GM12878 (cell line): ENCODE measurements at regions not wholly inside any gene's neighbourhood (a gene's known extent, or its start where the extent isn't known, plus 50 kb on each side); places are given as distances from the start of the nearest gene placed in this dataset.
A peak's percentile ranks its signal among the peaks of the same experiment; 100 is the strongest.

Experiments
- ATAC-seq: fragments of 200-7000 bp; cut with Tn5 transposase; 3 replicates; pipeline ENCODE4 v1.9.1; 2020; ENCODE audit warnings: mild to moderate bottlenecking, moderate library complexity
- BruUV-seq: library from RNA; stranded (reverse); fragments of 400-500 nt; replicated peaks from 2 replicates; lab custom pipeline; 2021; lab: Mats Ljungman, UMichigan
- CTCF ChIA-PET: fragments of 300-600 bp; sonication (Branson Sonifier 250); formaldehyde crosslinking; extraction: SDS; loops from one replicate; lab custom pipeline; 2021; ENCODE audit warnings: inconsistent platforms; lab: Yijun Ruan, JAX
- POLR2A ChIA-PET: fragments of 350-600 bp; formaldehyde crosslinking; extraction: SDS; loops from one replicate; lab custom pipeline; 2021; ENCODE audit warnings: inconsistent platforms; lab: Charles Lee
- RAD21 ChIA-PET: fragments of 300-600 bp; sonication (Branson Sonifier 250); formaldehyde crosslinking; loops from one replicate; lab custom pipeline; 2023; ENCODE audit warnings: antibody characterized with exemption; ENCODE audit not compliant: unreplicated experiment; lab: Charles Lee
- SMC1A ChIA-PET: fragments of 300-600 bp; sonication (Branson Sonifier 250); formaldehyde crosslinking; loops from one replicate; lab custom pipeline; 2023; ENCODE audit not compliant: unreplicated experiment, uncharacterized antibody; lab: Charles Lee
- DNase-seq: peaks from one replicate; pipeline ENCODE4 v3.0.0-alpha.2; 2011; ENCODE audit warnings: low read depth, low spot score
- FAIRE-seq: peaks from 3 replicates; lab custom pipeline; 2011; peaks lifted over from hg19 to GRCh38; lab: Jason Lieb, UNC
- H2AFZ ChIP-seq: 2 replicates; pipeline ENCODE4 v1.6.0; 2011; ENCODE audit warnings: low read depth, low read length, control low read depth; ENCODE audit not compliant: control insufficient read depth
- H3K27ac ChIP-seq: 2 replicates; pipeline ENCODE4 v1.5.1; 2011; ENCODE audit warnings: control low read depth; ENCODE audit not compliant: control insufficient read depth, insufficient read depth
- H3K27me3 ChIP-seq, 2 experiments: replicated peaks in 1 of 2; 2 replicates each; pipeline versions ENCODE4 v1.6.0 to v1.6.1; 2011; ENCODE audit warnings: low read length in 1 of 2; ENCODE audit not compliant: control insufficient read depth in 2 of 2, insufficient read depth in 2 of 2
- H3K36me3 ChIP-seq, 2 experiments: 2 replicates each; pipeline ENCODE4 v1.5.1; 2011; ENCODE audit warnings: low read length in 1 of 2; ENCODE audit not compliant: control insufficient read depth in 2 of 2, insufficient read depth in 2 of 2
- H3K4me1 ChIP-seq: 2 replicates; pipeline ENCODE4 v1.6.1; 2011; ENCODE audit warnings: mild to moderate bottlenecking, low read length, moderate library complexity, mixed read lengths; ENCODE audit not compliant: control insufficient read depth, insufficient read depth
- H3K4me2 ChIP-seq: 2 replicates; pipeline ENCODE4 v1.6.0; 2011; ENCODE audit warnings: control low read depth; ENCODE audit not compliant: control insufficient read depth, insufficient read depth
- H3K4me3 ChIP-seq: fragments of 200-600 bp; sonication (generic); 2 replicates; pipeline ENCODE4 v1.5.1; 2016
- H3K79me2 ChIP-seq: 2 replicates; pipeline ENCODE4 v1.6.0; 2011; ENCODE audit warnings: low read length; ENCODE audit not compliant: control insufficient read depth, insufficient read depth
- H3K9ac ChIP-seq: 2 replicates; pipeline ENCODE4 v1.8.0; 2011; ENCODE audit warnings: low read length, control low read depth, mixed read lengths; ENCODE audit not compliant: control insufficient read depth, insufficient read depth
- H3K9me3 ChIP-seq: replicated peaks from 3 replicates; pipeline ENCODE4 v1.5.1; 2011; ENCODE audit warnings: mild to moderate bottlenecking, low read length; ENCODE audit not compliant: control insufficient read depth, insufficient read depth
- H4K20me1 ChIP-seq: 2 replicates; pipeline ENCODE4 v1.6.0; 2011; ENCODE audit not compliant: control insufficient read depth, insufficient read depth
- ATF2 ChIP-seq: IDR thresholded peaks from 2 replicates; pipeline ENCODE4 v1.6.1; 2012; ENCODE audit warnings: low read length, inconsistent platforms
- ATF7 ChIP-seq: fragments of 450-650 bp; IDR thresholded peaks from 2 replicates; pipeline ENCODE4 v1.6.1; 2016; ENCODE audit warnings: low read depth, mild to moderate bottlenecking
- CEBPZ ChIP-seq: fragments of 150-350 bp; IDR thresholded peaks from 2 replicates; pipeline ENCODE4 v1.6.1; 2016; ENCODE audit warnings: low read depth, low read length
- DPF2 ChIP-seq: fragments of 450-650 bp; IDR thresholded peaks from 2 replicates; pipeline ENCODE4 v1.6.1; 2017; ENCODE audit warnings: mild to moderate bottlenecking
- FOXK2 ChIP-seq: fragments of 450-650 bp; IDR thresholded peaks from 2 replicates; pipeline ENCODE4 v1.6.1; 2017; ENCODE audit warnings: mild to moderate bottlenecking, moderate library complexity
- MEF2A ChIP-seq: IDR thresholded peaks from 2 replicates; pipeline ENCODE4 v1.6.1; 2011; ENCODE audit warnings: low read depth, mild to moderate bottlenecking, low read length, moderate library complexity; ENCODE audit not compliant: insufficient read depth
- MYC ChIP-seq: IDR thresholded peaks from 2 replicates; pipeline ENCODE4 v1.6.1; 2011; ENCODE audit warnings: mild to moderate bottlenecking, low read length, moderate library complexity, inconsistent platforms; ENCODE audit not compliant: insufficient read depth, insufficient replicate concordance, insufficient read length, severe bottlenecking
- PAX8 ChIP-seq: fragments of 450-650 bp; IDR thresholded peaks from 2 replicates; pipeline ENCODE4 v1.6.1; 2017; ENCODE audit warnings: mild to moderate bottlenecking, moderate library complexity
- SIN3A ChIP-seq: IDR thresholded peaks from 2 replicates; pipeline ENCODE4 v1.6.1; 2012; ENCODE audit warnings: low read depth, low read length, improper control_type of control experiment
- SMAD1 ChIP-seq: fragments of 450-650 bp; IDR thresholded peaks from 2 replicates; pipeline ENCODE4 v1.6.1; 2018; ENCODE audit warnings: mild to moderate bottlenecking, low read depth; ENCODE audit not compliant: partially characterized antibody
- SMAD5 ChIP-seq: IDR thresholded peaks from 2 replicates; pipeline ENCODE4 v1.6.1; 2016; ENCODE audit warnings: antibody characterized with exemption, low read depth
- TBL1XR1 ChIP-seq: IDR thresholded peaks from 2 replicates; pipeline ENCODE4 v1.6.1; 2012; ENCODE audit warnings: low read depth, low read length, improper control_type of control experiment
- WRNIP1 ChIP-seq: IDR thresholded peaks from 2 replicates; pipeline ENCODE4 v1.6.1; 2011; ENCODE audit warnings: low read depth, low read length, improper control_type of control experiment, borderline replicate concordance
- YBX1 ChIP-seq: fragments of 450-650 bp; IDR thresholded peaks from 2 replicates; pipeline ENCODE4 v1.6.1; 2016; ENCODE audit warnings: antibody characterized with exemption
- ZBED1 ChIP-seq: IDR thresholded peaks from 2 replicates; pipeline ENCODE4 v1.6.1; 2016; ENCODE audit warnings: borderline replicate concordance
- ZBTB40 ChIP-seq: fragments of 450-650 bp; IDR thresholded peaks from 2 replicates; pipeline ENCODE4 v1.6.1; 2016; ENCODE audit warnings: mild to moderate bottlenecking, moderate library complexity, borderline replicate concordance
- ZSCAN29 ChIP-seq: fragments of 450-650 bp; IDR thresholded peaks from 2 replicates; pipeline ENCODE4 v1.6.1; 2017; ENCODE audit warnings: mild to moderate bottlenecking, moderate library complexity
- WGBS: methylation state at CpG from one replicate; pipeline ENCODE4 v1.1.6; 2016; ENCODE audit warnings: low lambda C conversion rate; ENCODE audit not compliant: insufficient replicate concordance, insufficient coverage; ENCODE audit errors: missing lambda C conversion rate; 5-methylcytosine and 5-hydroxymethylcytosine counted together
- in situ Hi-C: fragments of 300-500 bp; cut with MboI; formaldehyde crosslinking; loops from 9 replicates; pipeline ENCODE4 v1.14.3; 2018; ENCODE audit warnings: mixed read lengths
- intact Hi-C: fragments of 100-400 bp; cut with micrococcal nuclease; formaldehyde crosslinking; loops from one replicate; pipeline ENCODE4 v1.14.2; 2022; ENCODE audit not compliant: unreplicated experiment

- in situ Hi-C loops, result no loop called here
- no peak overlapping the region for H3K9ac ChIP-seq
- 0% methylated on average over 1 of the region's 1 CpG for WGBS
Measured at GRCh38 chr11:104798789-104799188, 99.5 kb downstream of the CASP12 start.

More at GRCh38 chr11:104798789-104799188, 99.5 kb downstream of the CASP12 start:
- no TSS peak for BruUV-seq
- Histone ChIP-seq H2AFZ (peak overlapping the region; percentile 82), H3K9me3 (no peaks in the 10 kb centered on the region; the same call in 2 of the 3 replicates), H3K4me1 (peaks cover 4% of the 10 kb centered on the region; the same call in 1 of the 2 replicates), H3K27me3 (no peaks in the 10 kb centered on the region)
- TF ChIP-seq PAX8 (no peak), ZBED1 (no peak), MEF2A (no peak), FOXK2 (no peak), SIN3A (no peak), TBL1XR1 (no peak), ZSCAN29 (no peak), ATF2 (no peak), SMAD5 (no peak), DPF2 (no peak), ZBTB40 (no peak), YBX1 (no peak), WRNIP1 (no peak), MYC (no peak), ATF7 (no peak), CEBPZ (no peak), SMAD1 (no peak)
- TF ChIP-seq, all 136 proteins: peak for 0
- peak overlapping the region; percentile 74 for H3K4me2 ChIP-seq
- no peak for DNase-seq
- peak; percentile 78 for ATAC-seq
- ChIA-PET CTCF (interaction anchor here (1.0 kb wide), 1 partner anchor 1064 kb away, joined by 4 read pairs; no protein-coding TSS in a partner anchor), RAD21 (no interaction called here), SMC1A (no interaction called here), POLR2A (interaction anchor here (1.4 kb wide), 1 partner anchor 16 kb away, joined by 4 read pairs; no protein-coding TSS in a partner anchor)
- H4K20me1 ChIP-seq, result no peaks in the 10 kb centered on the region
- no peaks in the 10 kb centered on the region for H3K36me3 ChIP-seq
- peak overlapping the region; percentile 52; the same call in 1 of the 2 replicates for H3K27ac ChIP-seq
- FAIRE-seq, result no peak
- intact Hi-C loops, result no loop called here
- no peaks in the 10 kb centered on the region for H3K79me2 ChIP-seq
- H3K4me3 ChIP-seq, result 0 out of 2 replicates have a peak overlapping the region, but pooled peaks have one; percentile 25
